HG02759 (cell line): ENCODE measurements at regions not wholly inside any gene's neighbourhood (a gene's known extent, or its start where the extent isn't known, plus 50 kb on each side); places are given as distances from the start of the nearest gene placed in this dataset.

Experiments
- ATAC-seq: cut with Tn5 transposase; IDR thresholded peaks from one replicate; pipeline ENCODE4 v1.9.1; 2021; ENCODE audit warnings: mild to moderate bottlenecking, moderate library complexity; ENCODE audit not compliant: unreplicated experiment

- ATAC-seq: no peak
Measured at GRCh38 chr5:112625246-112625645, 112.4 kb upstream of the APC start.

GRCh38 chr5:112625689-112626438, 111.8 kb upstream of the APC start:
- no peak for ATAC-seq

- ATAC-seq: no peak
Measured at GRCh38 chr5:112626715-112627114, 111.0 kb upstream of the APC start.

- ATAC-seq: no peak
Measured at GRCh38 chr5:112628214-112628980, 109.3 kb upstream of the APC start.

GRCh38 chr5:112630246-112631009, 107.3 kb upstream of the APC start:
- ATAC-seq: no peak

GRCh38 chr5:112634166-112634565, 103.5 kb upstream of the APC start:
- no peak for ATAC-seq

- no peak for ATAC-seq
Measured at GRCh38 chr5:112634796-112635195, 102.9 kb upstream of the APC start.

GRCh38 chr5:112635276-112635675, 102.4 kb upstream of the APC start:
- ATAC-seq: no peak

- no peak for ATAC-seq
Measured at GRCh38 chr5:112635771-112636731, 101.6 kb upstream of the APC start.

GRCh38 chr5:112636751-112637150, 100.9 kb upstream of the APC start:
- no peak for ATAC-seq

- ATAC-seq: no peak
Measured at GRCh38 chr5:112637343-112637742, 100.3 kb upstream of the APC start.

GRCh38 chr5:112640546-112640945, 97.1 kb upstream of the APC start:
- no peak for ATAC-seq

GRCh38 chr5:112641515-112642110, 96.1 kb upstream of the APC start:
- ATAC-seq: no peak

GRCh38 chr5:112642885-112643284, 94.8 kb upstream of the APC start:
- ATAC-seq: no peak

GRCh38 chr5:112643339-112643971, 94.2 kb upstream of the APC start:
- no peak for ATAC-seq

GRCh38 chr5:112646139-112646936, 91.3 kb upstream of the APC start:
- no peak for ATAC-seq

GRCh38 chr5:112647428-112647827, 90.3 kb upstream of the APC start:
- no peak for ATAC-seq

GRCh38 chr5:112648264-112648663, 89.4 kb upstream of the APC start:
- no peak for ATAC-seq

- no peak for ATAC-seq
Measured at GRCh38 chr5:112649882-112650281, 87.8 kb upstream of the APC start.
